ENCODE measurements at regions not wholly inside any gene's neighbourhood (a gene's known extent, or its start where the extent isn't known, plus 50 kb on each side); places are given as distances from the start of the nearest gene placed in this dataset.

- TF ChIP-seq, protein P1, sequence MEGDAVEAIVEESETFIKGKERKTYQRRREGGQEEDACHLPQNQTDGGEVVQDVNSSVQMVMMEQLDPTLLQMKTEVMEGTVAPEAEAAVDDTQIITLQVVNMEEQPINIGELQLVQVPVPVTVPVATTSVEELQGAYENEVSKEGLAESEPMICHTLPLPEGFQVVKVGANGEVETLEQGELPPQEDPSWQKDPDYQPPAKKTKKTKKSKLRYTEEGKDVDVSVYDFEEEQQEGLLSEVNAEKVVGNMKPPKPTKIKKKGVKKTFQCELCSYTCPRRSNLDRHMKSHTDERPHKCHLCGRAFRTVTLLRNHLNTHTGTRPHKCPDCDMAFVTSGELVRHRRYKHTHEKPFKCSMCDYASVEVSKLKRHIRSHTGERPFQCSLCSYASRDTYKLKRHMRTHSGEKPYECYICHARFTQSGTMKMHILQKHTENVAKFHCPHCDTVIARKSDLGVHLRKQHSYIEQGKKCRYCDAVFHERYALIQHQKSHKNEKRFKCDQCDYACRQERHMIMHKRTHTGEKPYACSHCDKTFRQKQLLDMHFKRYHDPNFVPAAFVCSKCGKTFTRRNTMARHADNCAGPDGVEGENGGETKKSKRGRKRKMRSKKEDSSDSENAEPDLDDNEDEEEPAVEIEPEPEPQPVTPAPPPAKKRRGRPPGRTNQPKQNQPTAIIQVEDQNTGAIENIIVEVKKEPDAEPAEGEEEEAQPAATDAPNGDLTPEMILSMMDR (IDR thresholded peaks at IDR 0.05): no peak
- no peak for TF ChIP-seq POLR2A (IDR thresholded peaks at IDR 0.05)
Observed at GRCh38 chr2:220297093-220297492, 669.7 kb downstream of the SLC4A3 start.

Data from thyroid gland (tissue), 4 donors.